Endothelial cell (in vitro differentiated cells): ENCODE measurements at regions not wholly inside any gene's neighbourhood (a gene's known extent, or its start where the extent isn't known, plus 50 kb on each side); places are given as distances from the start of the nearest gene placed in this dataset.

ENCODE experiments used
- DNase-seq: peaks from one replicate; pipeline ENCODE4 v3.0.0; 2021; ENCODE audit warnings: low spot score
- H3K27ac Mint-ChIP-seq: one replicate; pipeline ENCODE4 v1.8.0; 2021; ENCODE audit warnings: mixed read lengths, inconsistent platforms; ENCODE audit not compliant: unreplicated experiment
- H3K27me3 Mint-ChIP-seq: one replicate; pipeline ENCODE4 v1.8.0; 2021; ENCODE audit warnings: mild to moderate bottlenecking, moderate library complexity, mixed read lengths, inconsistent platforms; ENCODE audit not compliant: unreplicated experiment
- H3K36me3 Mint-ChIP-seq: one replicate; pipeline ENCODE4 v1.8.0; 2021; ENCODE audit warnings: mild to moderate bottlenecking, low read depth, mixed read lengths, inconsistent platforms; ENCODE audit not compliant: unreplicated experiment
- H3K4me1 Mint-ChIP-seq: one replicate; pipeline ENCODE4 v1.8.0; 2021; ENCODE audit warnings: mild to moderate bottlenecking, mixed read lengths, inconsistent platforms; ENCODE audit not compliant: unreplicated experiment
- H3K4me3 Mint-ChIP-seq: one replicate; pipeline ENCODE4 v1.8.0; 2021; ENCODE audit warnings: mild to moderate bottlenecking, mixed read lengths, inconsistent platforms; ENCODE audit not compliant: unreplicated experiment
- H3K9me3 Mint-ChIP-seq: one replicate; pipeline ENCODE4 v1.8.0; 2021; ENCODE audit warnings: mixed read lengths, inconsistent platforms; ENCODE audit not compliant: unreplicated experiment
- TF ChIP-seq, protein P1 (sequence below): fragments of 200-600 bp; sonication (generic); IDR thresholded peaks from one replicate; pipeline ENCODE4 v1.5.0; 2021; ENCODE audit warnings: antibody characterized with exemption; ENCODE audit not compliant: unreplicated experiment

DNA sequence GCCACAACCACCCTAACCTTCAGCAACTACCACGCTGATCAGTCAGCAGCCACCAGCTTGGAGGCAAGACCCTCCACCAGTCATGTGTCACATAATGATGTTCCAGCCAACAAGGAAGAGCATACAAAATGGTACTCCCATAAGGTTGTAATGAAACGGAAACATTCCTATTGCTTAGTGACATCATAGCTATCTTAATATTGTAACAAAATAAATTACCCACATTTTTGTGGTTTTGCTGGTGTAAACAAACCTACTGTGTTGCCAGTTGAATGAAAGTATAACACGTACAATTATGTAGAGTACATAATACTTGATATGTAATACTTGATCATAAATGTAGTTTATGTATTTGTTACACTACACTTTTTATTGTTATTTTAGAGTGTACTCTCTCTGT is 1363.2 kb upstream of the ADGRL4 start:
- Mint-ChIP-seq H3K4me1 (no peaks in the 10 kb centered on the region), H3K4me3 (no peak overlapping the region), H3K36me3 (no peaks in the 10 kb centered on the region), H3K27ac (no peak overlapping the region), H3K27me3 (no peaks in the 10 kb centered on the region), H3K9me3 (no peaks in the 10 kb centered on the region)
- DNase-seq = no peak
- TF ChIP-seq, protein P1, sequence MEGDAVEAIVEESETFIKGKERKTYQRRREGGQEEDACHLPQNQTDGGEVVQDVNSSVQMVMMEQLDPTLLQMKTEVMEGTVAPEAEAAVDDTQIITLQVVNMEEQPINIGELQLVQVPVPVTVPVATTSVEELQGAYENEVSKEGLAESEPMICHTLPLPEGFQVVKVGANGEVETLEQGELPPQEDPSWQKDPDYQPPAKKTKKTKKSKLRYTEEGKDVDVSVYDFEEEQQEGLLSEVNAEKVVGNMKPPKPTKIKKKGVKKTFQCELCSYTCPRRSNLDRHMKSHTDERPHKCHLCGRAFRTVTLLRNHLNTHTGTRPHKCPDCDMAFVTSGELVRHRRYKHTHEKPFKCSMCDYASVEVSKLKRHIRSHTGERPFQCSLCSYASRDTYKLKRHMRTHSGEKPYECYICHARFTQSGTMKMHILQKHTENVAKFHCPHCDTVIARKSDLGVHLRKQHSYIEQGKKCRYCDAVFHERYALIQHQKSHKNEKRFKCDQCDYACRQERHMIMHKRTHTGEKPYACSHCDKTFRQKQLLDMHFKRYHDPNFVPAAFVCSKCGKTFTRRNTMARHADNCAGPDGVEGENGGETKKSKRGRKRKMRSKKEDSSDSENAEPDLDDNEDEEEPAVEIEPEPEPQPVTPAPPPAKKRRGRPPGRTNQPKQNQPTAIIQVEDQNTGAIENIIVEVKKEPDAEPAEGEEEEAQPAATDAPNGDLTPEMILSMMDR = no peak

DNA sequence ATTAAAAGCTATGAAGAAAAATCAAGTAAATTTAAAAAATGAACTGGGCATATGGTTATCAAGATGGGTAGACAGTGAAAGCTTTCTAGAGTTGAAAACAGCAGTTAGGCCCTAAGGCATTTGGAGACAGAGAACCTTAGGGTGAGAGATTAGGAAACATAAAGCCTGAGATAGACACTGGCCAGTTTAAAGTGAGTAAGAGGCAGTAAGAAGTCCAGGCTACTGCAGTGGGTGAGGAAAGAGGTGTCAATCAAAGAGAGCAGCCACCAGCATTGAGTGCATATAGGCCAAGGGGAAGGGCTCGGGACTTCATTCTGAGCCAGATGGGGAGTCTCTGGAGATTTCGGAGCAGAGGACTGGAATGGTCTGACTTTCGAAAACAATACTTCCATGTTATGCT is 1360.5 kb upstream of the ADGRL4 start:
- TF ChIP-seq, protein P1 = no peak
- Mint-ChIP-seq H3K4me3 (no peak overlapping the region), H3K27ac (no peak overlapping the region), H3K9me3 (no peaks in the 10 kb centered on the region), H3K36me3 (no peaks in the 10 kb centered on the region), H3K4me1 (no peaks in the 10 kb centered on the region), H3K27me3 (no peaks in the 10 kb centered on the region)
- no peak for DNase-seq

DNA sequence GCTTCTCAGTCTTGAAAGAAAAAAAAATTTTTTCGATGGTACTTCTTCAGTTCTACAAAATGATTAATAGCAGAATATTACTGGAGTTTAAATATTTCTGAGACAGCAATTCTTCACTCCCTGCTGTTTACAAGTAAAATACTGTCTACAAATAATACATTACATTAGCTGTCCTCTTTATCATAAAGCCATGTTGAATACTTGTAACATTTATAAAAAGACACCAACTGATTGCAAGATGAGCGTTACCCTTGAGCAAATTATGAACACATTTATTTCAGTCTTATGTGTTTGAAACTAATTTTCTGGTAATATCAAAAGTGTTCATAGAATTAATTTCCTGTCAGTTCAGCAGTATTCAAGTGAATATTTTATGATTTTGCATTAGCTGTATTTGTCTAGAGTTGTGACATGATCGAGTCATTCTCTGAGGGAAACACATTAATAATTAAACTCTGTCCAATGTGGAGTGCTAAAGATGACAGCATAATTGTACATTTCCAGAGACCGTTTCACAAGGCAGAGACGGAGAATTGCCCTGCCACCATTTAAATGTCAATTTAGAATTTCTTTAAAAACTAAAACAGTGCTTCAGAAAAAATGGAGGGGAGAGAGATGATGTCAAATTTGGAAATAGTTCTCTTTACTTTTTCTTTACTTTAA is 1359.0 kb upstream of the ADGRL4 start:
- TF ChIP-seq, protein P1 = no peak
- Mint-ChIP-seq H3K27me3 (no peaks in the 10 kb centered on the region), H3K27ac (no peak overlapping the region), H3K36me3 (no peaks in the 10 kb centered on the region), H3K4me1 (no peaks in the 10 kb centered on the region), H3K9me3 (no peaks in the 10 kb centered on the region), H3K4me3 (no peak overlapping the region)
- DNase-seq = no peak

DNA sequence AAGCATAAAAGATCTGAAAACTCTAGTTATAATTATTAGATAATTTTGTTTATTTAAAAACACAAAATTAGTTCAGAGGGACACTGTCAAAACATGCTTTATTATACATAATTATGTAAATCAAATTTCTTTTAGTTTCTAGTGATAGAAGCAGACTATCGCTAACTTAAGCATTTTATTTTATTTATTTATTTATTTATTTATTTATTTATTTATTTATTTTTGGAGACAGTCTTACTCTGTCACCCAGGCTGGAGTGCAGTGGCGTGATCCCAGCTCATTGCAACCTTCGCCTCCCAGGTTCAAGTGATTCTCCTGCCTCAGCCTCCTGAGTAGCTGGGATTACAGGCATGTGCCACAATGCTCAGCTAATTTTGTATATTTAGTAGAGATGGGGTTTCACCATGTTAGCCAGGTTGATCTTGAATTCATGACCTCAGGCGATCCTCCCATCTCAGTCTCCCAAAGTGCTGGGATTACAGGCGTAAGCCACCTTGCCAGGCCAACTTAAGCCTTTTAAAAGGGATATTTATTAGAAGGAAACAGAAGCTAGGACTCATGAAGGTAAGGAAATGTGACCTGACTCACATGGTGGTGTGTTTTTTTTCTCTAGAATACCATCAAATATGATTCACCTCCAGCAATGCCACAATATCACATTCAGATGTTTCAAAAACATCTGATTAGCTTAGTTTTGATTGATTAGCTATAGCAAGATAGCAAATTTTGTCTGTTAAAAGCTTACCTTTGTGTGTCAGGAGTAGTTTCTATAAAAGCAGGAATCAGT is 1357.4 kb upstream of the ADGRL4 start:
- H3K4me3 Mint-ChIP-seq = no peak overlapping the region
- H3K27me3 Mint-ChIP-seq = no peaks in the 10 kb centered on the region
- H3K4me1 Mint-ChIP-seq = no peaks in the 10 kb centered on the region
- TF ChIP-seq, protein P1 = no peak
- no peak for DNase-seq
- no peaks in the 10 kb centered on the region for H3K9me3 Mint-ChIP-seq
- H3K27ac Mint-ChIP-seq = no peak overlapping the region
- no peaks in the 10 kb centered on the region for H3K36me3 Mint-ChIP-seq

DNA sequence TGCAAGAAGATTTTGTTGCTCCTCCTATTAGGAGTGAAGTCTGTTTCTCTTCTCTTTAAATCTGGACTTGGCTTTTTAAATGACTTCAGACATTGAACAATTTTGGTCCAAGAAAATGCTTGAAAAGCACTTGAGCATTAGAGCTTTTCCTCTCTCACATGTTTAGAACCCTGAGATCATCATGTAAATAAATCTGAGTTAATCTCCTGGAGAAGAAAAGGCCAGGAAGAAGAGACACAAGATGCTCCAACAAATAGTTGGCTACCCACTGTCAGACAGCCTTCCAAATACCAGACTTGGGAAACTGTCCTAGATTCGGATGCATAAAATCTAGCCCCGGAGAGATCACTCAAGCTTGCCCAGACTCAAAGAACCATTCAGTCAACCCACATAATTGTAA is 1353.1 kb upstream of the ADGRL4 start:
- TF ChIP-seq, protein P1 = no peak
- Mint-ChIP-seq H3K4me1 (no peaks in the 10 kb centered on the region), H3K9me3 (no peaks in the 10 kb centered on the region), H3K36me3 (no peaks in the 10 kb centered on the region), H3K4me3 (no peak overlapping the region), H3K27ac (no peak overlapping the region), H3K27me3 (no peaks in the 10 kb centered on the region)
- DNase-seq = no peak
